MCF 10A (cell line): ENCODE measurements at regions not wholly inside any gene's neighbourhood (a gene's known extent, or its start where the extent isn't known, plus 50 kb on each side); places are given as distances from the start of the nearest gene placed in this dataset.

Experiments
- BruUV-seq: library from RNA; stranded (reverse); fragments of 400-500 nt; replicated peaks from 2 replicates; lab custom pipeline; 2021; lab: Mats Ljungman, UMichigan
- CTCF ChIA-PET: fragments of 300-600 bp; sonication (Branson Sonifier 250); formaldehyde crosslinking; extraction: SDS; loops from one replicate; lab custom pipeline; 2021; ENCODE audit warnings: antibody characterized with exemption, inconsistent platforms; lab: Yijun Ruan, JAX
- POLR2A ChIA-PET: fragments of 300-600, 350-650 bp; sonication (Branson Sonifier 250); formaldehyde crosslinking; extraction: SDS; loops from one replicate; lab custom pipeline; 2020; ENCODE audit warnings: antibody characterized with exemption, inconsistent platforms; lab: Yijun Ruan, JAX
- DNase-seq: peaks from one replicate; pipeline ENCODE4 v3.0.0-alpha.2; 2018; ENCODE audit not compliant: unreplicated experiment
- H3K27ac Mint-ChIP-seq: one replicate; pipeline ENCODE4 v1.8.0; 2022; ENCODE audit warnings: mild to moderate bottlenecking, low read depth, mixed read lengths; ENCODE audit not compliant: unreplicated experiment
- H3K27me3 Mint-ChIP-seq: one replicate; pipeline ENCODE4 v1.8.0; 2022; ENCODE audit warnings: mixed read lengths; ENCODE audit not compliant: insufficient read depth, unreplicated experiment
- H3K36me3 Mint-ChIP-seq: one replicate; pipeline ENCODE4 v1.8.0; 2022; ENCODE audit warnings: mild to moderate bottlenecking, moderate library complexity, mixed read lengths; ENCODE audit not compliant: insufficient read depth, unreplicated experiment
- H3K4me1 Mint-ChIP-seq: one replicate; pipeline ENCODE4 v1.8.0; 2022; ENCODE audit warnings: mixed read lengths; ENCODE audit not compliant: insufficient read depth, unreplicated experiment
- H3K4me3 Mint-ChIP-seq: one replicate; pipeline ENCODE4 v1.8.0; 2022; ENCODE audit warnings: mild to moderate bottlenecking, moderate library complexity, mixed read lengths; ENCODE audit not compliant: unreplicated experiment
- H3K9me3 Mint-ChIP-seq: one replicate; pipeline ENCODE4 v1.8.0; 2022; ENCODE audit warnings: mixed read lengths; ENCODE audit not compliant: unreplicated experiment
- CTCF ChIP-seq: fragments of 200-600 bp; IDR thresholded peaks from one replicate; pipeline ENCODE4 v1.8.0; 2022; ENCODE audit warnings: antibody characterized with exemption, mild to moderate bottlenecking; ENCODE audit not compliant: unreplicated experiment
- intact Hi-C: fragments of 100-400 bp; cut with micrococcal nuclease; formaldehyde crosslinking; loops from 2 replicates; pipeline ENCODE4 v1.14.1; 2022

- DNase-seq, result no peak
- no peak for TF ChIP-seq CTCF
- H3K36me3 Mint-ChIP-seq, result peaks cover 4% of the 10 kb centered on the region
- H3K27me3 Mint-ChIP-seq, result no peaks in the 10 kb centered on the region
- H3K4me3 Mint-ChIP-seq, result no peak overlapping the region
- H3K4me1 Mint-ChIP-seq, result no peaks in the 10 kb centered on the region
- intact Hi-C loops, result no loop called here
- ChIA-PET POLR2A (no interaction called here), CTCF (interaction anchor here (0.6 kb wide), 1 partner anchor 72 kb away, joined by 3 read pairs; no protein-coding TSS in a partner anchor)
- no peak overlapping the region for H3K27ac Mint-ChIP-seq
- peaks cover 20% of the 10 kb centered on the region for H3K9me3 Mint-ChIP-seq
- BruUV-seq, result no TSS peak
These were observed 98.5 kb upstream of the PNPLA4 start for GRCh38 chrX:8025705-8026104.

- Mint-ChIP-seq H3K4me3 (no peak overlapping the region), H3K36me3 (no peaks in the 10 kb centered on the region), H3K4me1 (no peaks in the 10 kb centered on the region), H3K27me3 (no peaks in the 10 kb centered on the region), H3K27ac (no peak overlapping the region), H3K9me3 (peaks cover 6% of the 10 kb centered on the region)
- intact Hi-C loops, result no loop called here
- ChIA-PET CTCF (no interaction called here), POLR2A (no interaction called here)
- no TSS peak for BruUV-seq
- no peak for DNase-seq
- TF ChIP-seq CTCF, result no peak
These were observed 91.7 kb upstream of the PNPLA4 start for GRCh38 chrX:8018934-8019333.

- no TSS peak for BruUV-seq
- CTCF ChIA-PET, result no interaction called here
- Mint-ChIP-seq H3K27me3 (no peaks in the 10 kb centered on the region), H3K27ac (no peak overlapping the region), H3K4me3 (no peak overlapping the region), H3K36me3 (no peaks in the 10 kb centered on the region), H3K9me3 (peaks cover 8% of the 10 kb centered on the region), H3K4me1 (no peaks in the 10 kb centered on the region)
- intact Hi-C loops, result no loop called here
- POLR2A ChIA-PET, result no interaction called here
- TF ChIP-seq CTCF, result no peak
- no peak for DNase-seq
These were observed 82.9 kb upstream of the PNPLA4 start for GRCh38 chrX:8010105-8010504.

GRCh38 chrX:8005678-8006347 is 78.6 kb upstream of the PNPLA4 start:
- Mint-ChIP-seq H3K27me3 (no peaks in the 10 kb centered on the region), H3K4me3 (no peak overlapping the region), H3K4me1 (no peaks in the 10 kb centered on the region), H3K36me3 (no peaks in the 10 kb centered on the region), H3K9me3 (peaks cover 8% of the 10 kb centered on the region), H3K27ac (no peak overlapping the region)
- POLR2A ChIA-PET, result no interaction called here
- no peak for DNase-seq
- intact Hi-C loops, result no loop called here
- TF ChIP-seq CTCF, result no peak
- CTCF ChIA-PET, result no interaction called here
- BruUV-seq, result no TSS peak
